ENCODE measurements at regions not wholly inside any gene's neighbourhood (a gene's known extent, or its start where the extent isn't known, plus 50 kb on each side); places are given as distances from the start of the nearest gene placed in this dataset.

GRCh38 chr18:78448106-78448505 is 531.5 kb upstream of the SALL3 start:
- TF ChIP-seq CTCF (IDR thresholded peaks at IDR 0.05; ENCODE audit: low read depth, low read length, poor library complexity, severe bottlenecking) (peak; percentile 15), EZH2phosphoT487 (IDR thresholded peaks at IDR 0.05; ENCODE audit: borderline replicate concordance, low read length) (no peak)
